H9 (cell line): ENCODE measurements at regions not wholly inside any gene's neighbourhood (a gene's known extent, or its start where the extent isn't known, plus 50 kb on each side); places are given as distances from the start of the nearest gene placed in this dataset.

Experiments used
- DNase-seq: peaks from one replicate; pipeline ENCODE4 v3.0.0-alpha.2; 2017
- H2AFZ ChIP-seq: one replicate; pipeline ENCODE4 v1.6.1; 2013; ENCODE audit warnings: mild to moderate bottlenecking, low read length, control low read depth, moderate library complexity
- H2AK5ac ChIP-seq: 2 replicates; pipeline ENCODE4 v1.6.1; 2013; ENCODE audit warnings: low read length, control low read depth, mixed read lengths; ENCODE audit not compliant: insufficient read length
- H2BK120ac ChIP-seq: one replicate; pipeline ENCODE4 v1.6.1; 2013; ENCODE audit warnings: low read depth, mild to moderate bottlenecking, low read length, control low read depth, inconsistent platforms; ENCODE audit not compliant: poor library complexity, severe bottlenecking
- H2BK12ac ChIP-seq: 2 replicates; pipeline ENCODE4 v1.6.1; 2013; ENCODE audit warnings: low read length, control low read depth, mixed read lengths, low read depth; ENCODE audit not compliant: insufficient read length
- H2BK15ac ChIP-seq: 2 replicates; pipeline ENCODE4 v1.6.1; 2013; ENCODE audit warnings: low read depth, low read length, control low read depth
- H2BK20ac ChIP-seq: one replicate; pipeline ENCODE4 v1.6.1; 2013; ENCODE audit warnings: low read depth, mild to moderate bottlenecking, low read length, control low read depth, inconsistent platforms; ENCODE audit not compliant: poor library complexity, severe bottlenecking
- H2BK5ac ChIP-seq: 2 replicates; pipeline ENCODE4 v1.6.1; 2013; ENCODE audit warnings: low read length, control low read depth, mixed read lengths; ENCODE audit not compliant: insufficient read length
- H3K14ac ChIP-seq: 2 replicates; pipeline ENCODE4 v1.6.1; 2013; ENCODE audit warnings: low read length, control low read depth; ENCODE audit not compliant: insufficient read depth
- H3K18ac ChIP-seq: 2 replicates; pipeline ENCODE4 v1.6.1; 2013; ENCODE audit warnings: low read depth, mild to moderate bottlenecking, mixed read lengths, low read length, control low read depth; ENCODE audit not compliant: insufficient read length
- H3K23ac ChIP-seq: 2 replicates; pipeline ENCODE4 v1.6.1; 2013; ENCODE audit warnings: low read length, control low read depth, mixed read lengths, low read depth; ENCODE audit not compliant: insufficient read length
- H3K23me2 ChIP-seq: 2 replicates; pipeline ENCODE4 v1.6.1; 2013; ENCODE audit warnings: low read depth, mild to moderate bottlenecking, mixed read lengths, low read length, control low read depth; ENCODE audit not compliant: insufficient read length, poor library complexity, severe bottlenecking
- H3K27ac ChIP-seq: 2 replicates; pipeline ENCODE4 v1.5.1; 2013; ENCODE audit warnings: low read length, control low read depth, mixed read lengths, low read depth; ENCODE audit not compliant: insufficient read length
- H3K27me3 ChIP-seq: 2 replicates; pipeline ENCODE4 v1.6.1; 2013; ENCODE audit warnings: low read length, control low read depth, inconsistent platforms; ENCODE audit not compliant: insufficient read depth
- H3K4ac ChIP-seq: 2 replicates; pipeline ENCODE4 v1.6.1; 2013; ENCODE audit warnings: low read depth, mild to moderate bottlenecking, control low read depth, inconsistent platforms, low read length, moderate library complexity
- H3K4me1 ChIP-seq: 2 replicates; pipeline ENCODE4 v1.6.1; 2013; ENCODE audit warnings: low read length, control low read depth, inconsistent platforms; ENCODE audit not compliant: insufficient read depth
- H3K4me2 ChIP-seq: 2 replicates; pipeline ENCODE4 v1.6.1; 2013; ENCODE audit warnings: low read length, control low read depth, mixed read lengths; ENCODE audit not compliant: insufficient read length, insufficient read depth
- H3K56ac ChIP-seq: 2 replicates; pipeline ENCODE4 v1.6.1; 2013; ENCODE audit warnings: low read depth, mild to moderate bottlenecking, mixed read lengths, low read length, control low read depth; ENCODE audit not compliant: insufficient read length
- H3K79me1 ChIP-seq: 2 replicates; pipeline ENCODE4 v1.6.1; 2013; ENCODE audit warnings: low read depth, mild to moderate bottlenecking, moderate library complexity, low read length, control low read depth, inconsistent platforms; ENCODE audit not compliant: insufficient read depth, poor library complexity, severe bottlenecking
- H3K79me2 ChIP-seq: 2 replicates; pipeline ENCODE4 v1.6.1; 2013; ENCODE audit warnings: low read length, control low read depth, inconsistent platforms; ENCODE audit not compliant: insufficient read depth
- H3K9ac ChIP-seq: 2 replicates; pipeline ENCODE4 v1.6.1; 2013; ENCODE audit warnings: low read length, control low read depth, mixed read lengths; ENCODE audit not compliant: insufficient read length; ENCODE audit errors: extremely low read depth
- H3K9me3 ChIP-seq: one replicate; pipeline ENCODE4 v1.6.1; 2013; ENCODE audit warnings: low read depth, low read length, inconsistent platforms; ENCODE audit not compliant: control insufficient read depth
- H3T11ph ChIP-seq: one replicate; pipeline ENCODE4 v1.6.1; 2013; ENCODE audit warnings: mild to moderate bottlenecking, low read length, control low read depth, inconsistent platforms
- H4K20me1 ChIP-seq: one replicate; pipeline ENCODE4 v1.6.1; 2013; ENCODE audit not compliant: control insufficient read depth, insufficient read length, insufficient read depth
- H4K5ac ChIP-seq: 2 replicates; pipeline ENCODE4 v1.6.1; 2013; ENCODE audit warnings: low read depth, mild to moderate bottlenecking, mixed read lengths, low read length, control low read depth; ENCODE audit not compliant: insufficient read length
- H4K8ac ChIP-seq: replicated peaks from 2 replicates; pipeline ENCODE4 v1.6.1; 2013; ENCODE audit warnings: low read length, control low read depth, mixed read lengths, low read depth; ENCODE audit not compliant: insufficient read length
- H4K91ac ChIP-seq: 2 replicates; pipeline ENCODE4 v1.6.1; 2013; ENCODE audit warnings: low read depth, mild to moderate bottlenecking, moderate library complexity, mixed read lengths, low read length, control low read depth; ENCODE audit not compliant: insufficient read length
- H3K27ac Mint-ChIP-seq, 3 experiments: 2 replicates in 2 of 3; 3 replicates in 1 of 3; pipeline ENCODE4 v1.8.0; 2020 to 2021; ENCODE audit warnings: mixed read lengths in 3 of 3, mild to moderate bottlenecking in 1 of 3, moderate library complexity in 1 of 3
- H3K27me3 Mint-ChIP-seq: 2 replicates; pipeline ENCODE4 v1.8.0; 2021; ENCODE audit warnings: low read depth, mild to moderate bottlenecking, moderate library complexity, mixed read lengths
- H3K36me3 Mint-ChIP-seq, 3 experiments: 2 replicates in 2 of 3; 3 replicates in 1 of 3; pipeline ENCODE4 v1.8.0; 2020 to 2021; ENCODE audit warnings: low read depth in 3 of 3, mixed read lengths in 3 of 3; ENCODE audit not compliant: insufficient read depth in 1 of 3
- H3K4me1 Mint-ChIP-seq, 2 experiments: 2 replicates each; pipeline ENCODE4 v1.8.0; 2020; ENCODE audit warnings: mixed read lengths in 2 of 2
- H3K4me3 Mint-ChIP-seq, 2 experiments: 2 replicates in 1 of 2; 3 replicates in 1 of 2; pipeline ENCODE4 v1.8.0; 2020 to 2021; ENCODE audit warnings: mild to moderate bottlenecking in 2 of 2, mixed read lengths in 2 of 2, moderate library complexity in 1 of 2
- H3K9me3 Mint-ChIP-seq, 2 experiments: 2 replicates in 1 of 2; 3 replicates in 1 of 2; pipeline ENCODE4 v1.8.0; 2020; ENCODE audit warnings: mild to moderate bottlenecking in 2 of 2, mixed read lengths in 2 of 2, moderate library complexity in 1 of 2
- CTCF ChIP-seq: fragments of 200-600 bp; sonication (generic); conservative IDR thresholded peaks from 3 replicates; pipeline ENCODE4 v1.8.0; 2021; ENCODE audit warnings: antibody characterized with exemption, mild to moderate bottlenecking
- WGBS: extraction: QIAGEN DNeasy Blood & Tissue Kit; methylation state at CpG from one replicate; pipeline ENCODE4 v1.1.7; 2013; ENCODE audit warnings: missing lambda C conversion rate, low lambda C conversion rate, mixed read lengths; ENCODE audit not compliant: insufficient read length; ENCODE audit errors: extremely low coverage; 5-methylcytosine and 5-hydroxymethylcytosine counted together

DNA sequence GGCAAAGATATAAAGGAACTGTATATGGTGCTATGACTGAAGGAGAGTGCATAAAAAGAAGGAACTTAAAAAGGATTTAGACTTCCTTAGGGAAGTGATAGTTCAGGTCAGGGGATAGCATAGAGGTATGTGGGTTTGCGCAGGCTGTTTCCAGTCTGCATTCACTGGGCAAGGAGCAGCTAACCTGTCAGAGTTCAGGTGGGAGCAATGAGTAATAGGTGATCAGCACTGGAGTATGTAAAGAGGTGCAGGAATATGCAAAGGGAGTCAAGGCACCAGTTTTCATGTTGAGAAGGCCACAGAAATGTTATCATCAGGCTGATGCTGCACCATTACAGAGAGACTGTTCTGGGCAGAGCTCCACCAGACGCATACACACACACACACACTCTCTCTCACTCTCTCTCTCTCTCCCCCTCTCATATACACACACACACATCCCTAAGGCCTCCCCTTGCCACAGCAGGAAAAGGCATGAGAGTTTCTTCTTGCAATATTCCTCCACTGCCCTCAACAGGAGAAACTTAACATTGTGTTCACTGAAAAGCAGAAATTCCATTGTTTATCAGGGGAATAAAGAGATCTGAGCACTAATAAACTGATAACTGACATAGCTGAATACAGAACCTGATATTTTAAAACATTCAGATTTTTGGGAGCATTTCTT lies 256.4 kb upstream of the GRID2 start:
- no peaks in the 10 kb centered on the region for H3K79me2 ChIP-seq
- Mint-ChIP-seq H3K9me3 (peaks cover 4 to 8% of the 10 kb centered on the region in 2 experiments; a peak in 4 of 5 replicates), H3K4me3 (no peak overlapping the region), H3K4me1 (peaks cover 0 to 2% of the 10 kb centered on the region in 2 experiments; a peak in 1 of 4 replicates), H3K27ac (peak overlapping the region in 1 of 3 experiments; percentile 16; a peak in 1 of 7 replicates), H3K27me3 (no peaks in the 10 kb centered on the region; the same call in 1 of the 2 replicates), H3K36me3 (peaks cover 0 to 7% (median 2%) of the 10 kb centered on the region in 3 experiments; a peak in 4 of 7 replicates)
- no peak overlapping the region for H3K23ac ChIP-seq
- H3K9ac ChIP-seq = no peak overlapping the region
- no CpG with 5 or more reads among the region's 2 CpGs for WGBS
- H3K14ac ChIP-seq = no peak overlapping the region
- H3K79me1 ChIP-seq = no peaks in the 10 kb centered on the region
- peak; percentile 38; the same call in 2 of the 3 replicates for TF ChIP-seq CTCF
- no peak overlapping the region for H2BK12ac ChIP-seq
- no peak overlapping the region for H2BK15ac ChIP-seq
- no peak overlapping the region for H3T11ph ChIP-seq
- H3K27ac ChIP-seq = no peak overlapping the region
- H3K4ac ChIP-seq = no peak overlapping the region
- H2BK5ac ChIP-seq = no peak overlapping the region
- no peaks in the 10 kb centered on the region for H4K20me1 ChIP-seq
- H3K4me1 ChIP-seq = no peaks in the 10 kb centered on the region
- H4K8ac ChIP-seq = no peak overlapping the region
- H2AFZ ChIP-seq = no peak overlapping the region
- no peaks in the 10 kb centered on the region for H3K27me3 ChIP-seq
- H3K56ac ChIP-seq = no peak overlapping the region
- no peaks in the 10 kb centered on the region for H3K9me3 ChIP-seq
- no peak overlapping the region for H3K4me2 ChIP-seq
- no peak overlapping the region for H4K91ac ChIP-seq
- H2BK20ac ChIP-seq = no peak overlapping the region
- H2AK5ac ChIP-seq = no peak overlapping the region
- no peak overlapping the region for H4K5ac ChIP-seq
- H3K18ac ChIP-seq = no peak overlapping the region
- H3K23me2 ChIP-seq = no peaks in the 10 kb centered on the region
- no peak overlapping the region for H2BK120ac ChIP-seq
- no peak for DNase-seq
